Body of pancreas (tissue), 4 donors: ENCODE measurements at regions not wholly inside any gene's neighbourhood (a gene's known extent, or its start where the extent isn't known, plus 50 kb on each side); places are given as distances from the start of the nearest gene placed in this dataset.
"Not testable (repeated sequence)": the region's sequence is repeated elsewhere in the genome, so short reads cannot be mapped to it uniquely, and the experiment has no call there.

Experiments
- ATAC-seq: fragments of 150-250 bp; one replicate; pipeline ENCODE4 v1.9.1; 2016
- DNase-seq, 4 donors: peaks; one replicate each; pipeline ENCODE4 v3.0.0-alpha.2; 2019
- H3K27ac ChIP-seq, 4 donors: fragments of 200-600 bp; sonication (generic); 1 replicate in 3 of 4; 2 replicates in 1 of 4; pipeline versions ENCODE4 v1.5.1 to v1.6.1; 2016 to 2019; ENCODE audit warnings: mild to moderate bottlenecking in 1 of 4, mixed read lengths in 1 of 4, moderate library complexity in 1 of 4
- H3K27me3 ChIP-seq, 2 donors: fragments of 200-600 bp; sonication (generic); one replicate each; pipeline ENCODE4 v1.6.0; 2016; ENCODE audit warnings: mild to moderate bottlenecking in 1 of 2
- H3K36me3 ChIP-seq, 2 donors: fragments of 200-600 bp; sonication (generic); replicated peaks in 1 of 2; 2 replicates each; pipeline ENCODE4 v1.5.1; 2016; ENCODE audit warnings: low read depth in 2 of 2; ENCODE audit not compliant: insufficient read depth in 1 of 2
- H3K4me1 ChIP-seq: fragments of 200-600 bp; sonication (generic); one replicate; pipeline ENCODE4 v1.6.0; 2016
- H3K4me3 ChIP-seq, 2 donors: fragments of 200-600 bp; sonication (generic); 1 replicate in 1 of 2; 2 replicates in 1 of 2; pipeline ENCODE4 v1.5.1; 2016 to 2019
- H3K9me3 ChIP-seq, 3 donors: fragments of 200-600 bp; sonication (generic); 1 replicate in 2 of 3; 2 replicates in 1 of 3; pipeline ENCODE4 v1.5.1; 2016
- POLR2A ChIP-seq, 3 donors: fragments of 450-650 bp; IDR thresholded peaks; one replicate each; pipeline ENCODE4 v1.6.1; 2016; ENCODE audit warnings: antibody characterized with exemption in 3 of 3, mild to moderate bottlenecking in 2 of 3
- WGBS, 2 donors: methylation state at CpG; one replicate each; pipeline ENCODE4 v1.1.5; 2017; 5-methylcytosine and 5-hydroxymethylcytosine counted together
- intact Hi-C: fragments of 100-400 bp; cut with DNase I; formaldehyde crosslinking; loops from one replicate; pipeline ENCODE4 v1.15.1; 2023
- TF ChIP-seq, protein P1 (sequence below), 7 experiments: fragments of 450-650 bp in 4 of 7; fragments of 200-600 bp in 3 of 7; sonication (generic) in 3 of 7; IDR thresholded peaks; one replicate each; pipeline ENCODE4 v1.5.1; 2016 to 2019; ENCODE audit warnings: antibody characterized with exemption in 7 of 7

DNA sequence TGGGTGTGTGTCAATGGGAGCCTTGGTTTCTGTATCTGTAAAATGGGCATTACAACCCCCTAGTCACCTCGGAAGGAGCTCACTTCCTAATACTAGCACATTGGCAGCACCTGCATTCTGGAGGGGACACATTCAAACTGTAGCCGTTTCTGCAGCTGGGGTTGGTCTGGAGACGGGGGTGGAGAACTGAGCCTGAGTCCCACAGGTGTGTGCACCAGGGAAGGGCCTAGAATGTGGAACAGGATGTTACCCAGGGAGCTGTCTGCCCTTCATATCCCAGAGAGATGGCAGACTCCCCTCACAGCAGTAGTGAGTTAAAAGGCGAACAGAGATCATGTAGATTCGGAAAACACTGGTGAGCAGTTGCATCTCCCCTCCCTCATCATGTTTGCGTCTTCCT is 272.8 kb upstream of the ZNF32 start:
- WGBS, 2 donors: 83 to 96% methylated on average over 6 of the region's 6 CpGs
- TF ChIP-seq POLR2A (IDR thresholded peaks at IDR 0.05): no peak
- Histone ChIP-seq H3K4me1 (no peaks in the 10 kb centered on the region), H3K36me3 (no peaks in the 10 kb centered on the region), H3K9me3 (no peaks in the 10 kb centered on the region), H3K4me3 (no peak overlapping the region), H3K27ac (no peak overlapping the region), H3K27me3 (no peaks in the 10 kb centered on the region)
- ATAC-seq (no peak), DNase-seq (no peak)
- intact Hi-C loops: no loop called here

GRCh38 chr10:43920236-43920758 is 271.6 kb upstream of the ZNF32 start:
- H3K9me3 ChIP-seq, H3K4me3 ChIP-seq, DNase-seq, H3K4me1 ChIP-seq, H3K36me3 ChIP-seq, intact Hi-C loops, ATAC-seq, H3K27me3 ChIP-seq, H3K27ac ChIP-seq: not testable (repeated sequence)
- WGBS, 2 donors: 72 to 82% methylated on average over 6 to 12 of the region's 12 CpGs

DNA sequence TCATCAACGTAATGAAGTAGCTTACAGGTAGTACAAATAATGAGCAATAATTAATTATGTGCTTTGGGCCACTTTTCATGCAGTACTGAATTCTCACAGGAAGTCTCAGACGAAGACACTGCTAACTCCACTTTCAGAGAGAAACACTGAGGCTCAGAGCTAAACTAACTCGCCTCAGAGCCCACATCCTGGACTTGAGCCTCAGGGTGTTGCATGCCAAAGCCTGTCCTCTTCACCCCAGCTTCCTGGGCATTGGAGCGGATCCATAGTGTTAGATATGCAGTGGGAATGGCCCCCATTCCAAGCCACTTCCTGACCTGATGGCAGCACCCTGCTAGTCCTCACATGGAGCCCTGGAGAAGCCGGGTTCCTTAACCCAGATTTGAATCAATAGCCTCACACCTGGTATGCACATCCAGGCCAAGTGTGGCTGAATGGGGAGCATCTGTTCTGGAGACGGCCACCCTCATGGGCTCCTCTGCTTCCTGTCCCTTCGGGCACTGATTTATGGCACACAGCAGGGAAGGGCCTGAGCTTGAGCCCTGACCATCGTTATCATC is 265.1 kb upstream of the ZNF32 start:
- no peak for ATAC-seq
- Histone ChIP-seq H3K9me3 (no peaks in the 10 kb centered on the region), H3K27me3 (no peaks in the 10 kb centered on the region), H3K4me3 (no peak overlapping the region), H3K4me1 (no peaks in the 10 kb centered on the region), H3K27ac (no peak overlapping the region), H3K36me3 (no peaks in the 10 kb centered on the region)
- WGBS, 2 donors: 90 to 91% methylated on average over 8 of the region's 8 CpGs
- intact Hi-C loops: no loop called here
- TF ChIP-seq POLR2A (IDR thresholded peaks at IDR 0.05): no peak
- TF ChIP-seq, protein P1, sequence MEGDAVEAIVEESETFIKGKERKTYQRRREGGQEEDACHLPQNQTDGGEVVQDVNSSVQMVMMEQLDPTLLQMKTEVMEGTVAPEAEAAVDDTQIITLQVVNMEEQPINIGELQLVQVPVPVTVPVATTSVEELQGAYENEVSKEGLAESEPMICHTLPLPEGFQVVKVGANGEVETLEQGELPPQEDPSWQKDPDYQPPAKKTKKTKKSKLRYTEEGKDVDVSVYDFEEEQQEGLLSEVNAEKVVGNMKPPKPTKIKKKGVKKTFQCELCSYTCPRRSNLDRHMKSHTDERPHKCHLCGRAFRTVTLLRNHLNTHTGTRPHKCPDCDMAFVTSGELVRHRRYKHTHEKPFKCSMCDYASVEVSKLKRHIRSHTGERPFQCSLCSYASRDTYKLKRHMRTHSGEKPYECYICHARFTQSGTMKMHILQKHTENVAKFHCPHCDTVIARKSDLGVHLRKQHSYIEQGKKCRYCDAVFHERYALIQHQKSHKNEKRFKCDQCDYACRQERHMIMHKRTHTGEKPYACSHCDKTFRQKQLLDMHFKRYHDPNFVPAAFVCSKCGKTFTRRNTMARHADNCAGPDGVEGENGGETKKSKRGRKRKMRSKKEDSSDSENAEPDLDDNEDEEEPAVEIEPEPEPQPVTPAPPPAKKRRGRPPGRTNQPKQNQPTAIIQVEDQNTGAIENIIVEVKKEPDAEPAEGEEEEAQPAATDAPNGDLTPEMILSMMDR (IDR thresholded peaks at IDR 0.05): no peak
- DNase-seq: no peak

GRCh38 chr10:43912469-43912868 is 263.8 kb upstream of the ZNF32 start:
- 64 to 77% methylated on average over 3 of the region's 3 CpGs for WGBS, 2 donors
- intact Hi-C loops: no loop called here
- Histone ChIP-seq H3K36me3 (no peaks in the 10 kb centered on the region), H3K27ac (no peak overlapping the region), H3K27me3 (no peaks in the 10 kb centered on the region), H3K4me3 (no peak overlapping the region), H3K4me1 (no peaks in the 10 kb centered on the region), H3K9me3 (no peaks in the 10 kb centered on the region)
- DNase-seq: no peak
- TF ChIP-seq, protein P1 (IDR thresholded peaks at IDR 0.05): no peak
- TF ChIP-seq POLR2A (IDR thresholded peaks at IDR 0.05): no peak
- ATAC-seq: no peak

DNA sequence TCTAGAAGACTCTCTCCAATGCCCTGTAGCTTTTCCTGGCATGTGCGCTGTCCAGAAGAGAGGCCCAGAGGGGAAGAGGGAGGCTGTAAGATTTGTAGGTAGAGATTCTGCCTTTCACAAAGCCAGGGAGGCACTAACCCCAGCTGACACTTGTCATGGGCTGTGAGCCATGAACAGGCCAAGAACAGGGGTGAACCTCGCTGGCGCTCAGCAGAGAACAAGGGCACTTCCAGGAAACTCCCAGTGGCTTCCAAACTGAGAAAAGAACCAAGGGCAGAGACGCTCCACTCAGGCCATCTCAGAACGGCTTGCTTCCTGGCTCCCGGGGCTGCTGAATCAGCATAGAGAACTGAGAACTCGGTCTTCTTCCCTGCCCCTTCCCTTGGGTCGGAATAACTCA is 257.8 kb upstream of the ZNF32 start:
- no peak for DNase-seq
- ATAC-seq: no peak
- 78 to 80% methylated on average over 8 of the region's 8 CpGs for WGBS, 2 donors
- Histone ChIP-seq H3K4me1 (no peaks in the 10 kb centered on the region), H3K4me3 (no peak overlapping the region), H3K36me3 (no peaks in the 10 kb centered on the region), H3K27ac (no peak overlapping the region), H3K27me3 (no peaks in the 10 kb centered on the region), H3K9me3 (no peaks in the 10 kb centered on the region)
- intact Hi-C loops: no loop called here
- TF ChIP-seq, protein P1 (IDR thresholded peaks at IDR 0.05): no peak
- no peak for TF ChIP-seq POLR2A (IDR thresholded peaks at IDR 0.05)
